ENCODE measurements at regions not wholly inside any gene's neighbourhood (a gene's known extent, or its start where the extent isn't known, plus 50 kb on each side); places are given as distances from the start of the nearest gene placed in this dataset.

- no peak for DNase-seq
- 47 to 63% (median 53%) methylated on average over 6 of the region's 6 CpGs for WGBS, 5 donors
- Histone ChIP-seq H3K27ac (no peak overlapping the region), H3K4me3 (no peak overlapping the region), H3K4me1 (no peaks in the 10 kb centered on the region), H3K36me3 (no peaks in the 10 kb centered on the region), H3K27me3 (replicated peaks in 1 of 7) (peaks cover 0 to 39% (median 0%) of the 10 kb centered on the region in 7 donors), H3K9me3 (peaks cover 0 to 17% (median 9%) of the 10 kb centered on the region in 8 donors)
- TF ChIP-seq POLR2A (IDR thresholded peaks at IDR 0.05) = no peak
- no peak for TF ChIP-seq POLR2AphosphoS5 (IDR thresholded peaks at IDR 0.05)
- TF ChIP-seq CTCF (IDR thresholded peaks at IDR 0.05 in 8 of 11, conservative IDR thresholded peaks at IDR 0.05 in 3 of 11) = no peak
- intact Hi-C loops (cut with DNase I; ENCODE audit: low total_unique reads) = no loop called here
Measured at GRCh38 chr4:3851211-3851610, 85.0 kb downstream of the ADRA2C start.

GRCh38 chr4:3851881-3852280 is 85.7 kb downstream of the ADRA2C start:
- Histone ChIP-seq H3K9me3 (peaks cover 0 to 17% (median 9%) of the 10 kb centered on the region in 8 donors), H3K4me3 (no peak overlapping the region), H3K27ac (no peak overlapping the region), H3K27me3 (replicated peaks in 1 of 7) (peaks cover 0 to 39% (median 0%) of the 10 kb centered on the region in 7 donors), H3K36me3 (no peaks in the 10 kb centered on the region), H3K4me1 (no peaks in the 10 kb centered on the region)
- DNase-seq = no peak
- TF ChIP-seq POLR2AphosphoS5 (IDR thresholded peaks at IDR 0.05) (no peak), POLR2A (IDR thresholded peaks at IDR 0.05) (no peak), CTCF (IDR thresholded peaks at IDR 0.05 in 8 of 11, conservative IDR thresholded peaks at IDR 0.05 in 3 of 11) (no peak)
- intact Hi-C loops (cut with DNase I; ENCODE audit: low total_unique reads) = no loop called here
- 57 to 81% (median 71%) methylated on average over 10 of the region's 10 CpGs for WGBS, 5 donors

GRCh38 chr4:3852309-3852708 is 86.1 kb downstream of the ADRA2C start:
- H3K4me3 ChIP-seq = no peak overlapping the region
- intact Hi-C loops (cut with DNase I; ENCODE audit: low total_unique reads) = no loop called here
- WGBS, 5 donors = 67 to 78% (median 74%) methylated on average over 11 of the region's 11 CpGs
- H3K36me3 ChIP-seq = no peaks in the 10 kb centered on the region
- TF ChIP-seq POLR2AphosphoS5 (IDR thresholded peaks at IDR 0.05) (no peak), CTCF (IDR thresholded peaks at IDR 0.05 in 8 of 11, conservative IDR thresholded peaks at IDR 0.05 in 3 of 11) (no peak), POLR2A (IDR thresholded peaks at IDR 0.05) (no peak)
- H3K4me1 ChIP-seq = no peaks in the 10 kb centered on the region
- H3K9me3 ChIP-seq = peaks cover 0 to 17% (median 9%) of the 10 kb centered on the region in 8 donors
- no peak for DNase-seq
- H3K27me3 ChIP-seq (replicated peaks in 1 of 7) = peaks cover 0 to 39% (median 0%) of the 10 kb centered on the region in 7 donors
- H3K27ac ChIP-seq = no peak overlapping the region

GRCh38 chr4:3852711-3853110 is 86.5 kb downstream of the ADRA2C start:
- TF ChIP-seq POLR2AphosphoS5 (IDR thresholded peaks at IDR 0.05) (no peak), CTCF (IDR thresholded peaks at IDR 0.05 in 8 of 11, conservative IDR thresholded peaks at IDR 0.05 in 3 of 11) (no peak), POLR2A (IDR thresholded peaks at IDR 0.05) (no peak)
- intact Hi-C loops (cut with DNase I; ENCODE audit: low total_unique reads) = no loop called here
- Histone ChIP-seq H3K27ac (no peak overlapping the region), H3K9me3 (peaks cover 0 to 17% (median 9%) of the 10 kb centered on the region in 8 donors), H3K36me3 (no peaks in the 10 kb centered on the region), H3K4me3 (no peak overlapping the region), H3K4me1 (no peaks in the 10 kb centered on the region), H3K27me3 (replicated peaks in 1 of 7) (peaks cover 0 to 39% (median 0%) of the 10 kb centered on the region in 7 donors)
- DNase-seq = no peak
- 75 to 86% (median 76%) methylated on average over 3 of the region's 3 CpGs for WGBS, 5 donors

Measured in spleen (tissue), 11 donors.